Right ventricle myocardium inferior (tissue), 1 donor: ENCODE measurements at regions not wholly inside any gene's neighbourhood (a gene's known extent, or its start where the extent isn't known, plus 50 kb on each side); places are given as distances from the start of the nearest gene placed in this dataset.
"Not testable (repeated sequence)": the region's sequence is repeated elsewhere in the genome, so short reads cannot be mapped to it uniquely, and the experiment has no call there.

Experiments
- ATAC-seq: fragments of 200-7000 bp; cut with Tn5 transposase; one replicate; pipeline ENCODE4 v1.9.1; 2020; ENCODE audit warnings: mild to moderate bottlenecking, moderate library complexity
- DNase-seq: peaks from one replicate; pipeline ENCODE4 v3.0.0; 2021; ENCODE audit errors: missing footprints
- intact Hi-C: fragments of 100-400 bp; cut with DNase I; formaldehyde crosslinking; loops from one replicate; pipeline ENCODE4 v1.11.0; 2022
- donor health status: DM: no; HTN: yes; CAD: no; lungs with severe emphysema.

GRCh38 chr15:35238448-35238847, 153.4 kb upstream of the NANOGP8 start:
- ATAC-seq, DNase-seq, intact Hi-C loops: not testable (repeated sequence)

GRCh38 chr15:35229085-35229484, 144.0 kb upstream of the NANOGP8 start:
- ATAC-seq (no peak), DNase-seq (no peak)
- intact Hi-C loops: no loop called here

DNA sequence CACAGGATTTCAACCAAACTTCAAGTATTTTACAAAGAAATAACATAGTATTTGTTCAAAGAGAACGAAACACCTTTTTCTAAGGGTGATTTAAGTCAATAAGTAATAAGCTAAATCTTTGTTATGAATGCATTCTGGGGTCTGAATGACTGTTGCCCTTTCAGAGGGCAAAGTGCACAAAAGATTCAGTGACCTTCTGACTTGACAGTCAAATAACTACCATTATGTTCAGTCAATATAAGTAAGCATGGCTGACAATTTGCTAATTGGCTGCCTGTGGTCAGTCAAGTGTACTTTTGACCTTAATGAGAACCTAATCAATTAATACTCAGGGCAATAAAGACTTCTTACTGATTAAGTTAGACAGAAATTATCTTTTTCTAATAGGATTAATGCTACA, 133.1 kb upstream of the NANOGP8 start:
- no peak for ATAC-seq
- DNase-seq: no peak
- intact Hi-C loops: no loop called here

GRCh38 chr15:35215093-35215492, 130.0 kb upstream of the NANOGP8 start:
- no peak for DNase-seq
- no peak for ATAC-seq
- intact Hi-C loops: no loop called here

GRCh38 chr15:35211240-35211902, 126.3 kb upstream of the NANOGP8 start:
- DNase-seq (no peak), ATAC-seq (no peak)
- intact Hi-C loops: no loop called here

DNA sequence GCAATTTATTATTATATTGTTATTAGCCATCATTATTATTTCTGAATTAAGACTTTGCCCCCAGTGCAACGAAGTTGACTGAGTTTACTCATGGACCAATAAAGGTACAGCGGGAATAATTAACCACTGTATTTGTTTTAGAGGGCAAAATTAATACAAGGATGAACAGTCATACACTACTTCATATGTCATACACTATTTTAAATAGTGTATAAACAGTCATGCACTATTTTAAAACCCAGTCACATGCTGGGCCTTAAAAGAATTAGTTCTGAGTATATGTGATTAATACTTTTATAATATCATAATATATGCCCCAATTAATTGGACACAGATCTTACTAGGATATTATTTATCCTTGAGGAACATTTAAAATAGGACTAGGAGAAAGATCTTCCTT, 125.3 kb upstream of the NANOGP8 start:
- DNase-seq: no peak
- intact Hi-C loops: no loop called here
- no peak for ATAC-seq

DNA sequence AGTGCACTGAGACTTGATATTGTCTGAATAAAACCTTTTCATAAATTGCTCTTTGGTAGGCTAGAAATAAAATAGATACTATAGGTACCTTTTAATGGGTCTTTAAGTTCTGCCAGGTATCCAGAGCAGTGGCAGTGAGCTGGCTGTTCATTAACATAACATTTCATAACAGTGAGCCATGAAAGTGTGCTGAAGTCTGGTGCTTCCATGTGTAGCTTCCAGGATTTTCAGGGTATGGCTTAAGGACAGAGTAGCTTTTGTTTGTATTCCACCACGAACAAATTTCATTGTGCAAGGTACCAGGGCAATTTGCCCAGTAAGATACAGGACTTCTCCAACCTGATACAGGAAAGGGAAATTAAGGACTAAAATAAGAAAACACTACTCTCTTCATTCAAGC, 124.7 kb upstream of the NANOGP8 start:
- intact Hi-C loops: no loop called here
- DNase-seq (no peak), ATAC-seq (no peak)

DNA sequence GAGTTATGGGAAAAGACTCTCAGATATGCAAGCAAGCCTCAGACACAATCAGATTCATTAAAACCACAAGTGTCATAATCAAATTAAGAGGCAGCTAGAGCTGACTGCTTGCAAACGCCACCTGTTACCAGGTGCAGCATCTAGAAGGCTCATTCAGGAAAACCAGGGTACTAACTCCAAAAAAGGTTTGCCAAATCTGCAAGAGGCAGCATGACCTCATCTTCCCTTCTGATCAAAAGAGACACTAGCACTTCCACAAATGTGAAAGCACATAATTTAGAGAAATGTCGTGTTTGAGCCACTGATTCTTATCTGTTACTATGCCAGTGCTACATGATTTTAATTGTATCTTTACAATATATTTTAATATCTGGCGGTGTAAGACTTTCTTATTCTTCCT, 123.3 kb upstream of the NANOGP8 start:
- ATAC-seq: no peak
- intact Hi-C loops: no loop called here
- no peak for DNase-seq

- DNase-seq (no peak), ATAC-seq (no peak)
- intact Hi-C loops: no loop called here
Observed at GRCh38 chr15:35206060-35206675, 121.1 kb upstream of the NANOGP8 start.

DNA sequence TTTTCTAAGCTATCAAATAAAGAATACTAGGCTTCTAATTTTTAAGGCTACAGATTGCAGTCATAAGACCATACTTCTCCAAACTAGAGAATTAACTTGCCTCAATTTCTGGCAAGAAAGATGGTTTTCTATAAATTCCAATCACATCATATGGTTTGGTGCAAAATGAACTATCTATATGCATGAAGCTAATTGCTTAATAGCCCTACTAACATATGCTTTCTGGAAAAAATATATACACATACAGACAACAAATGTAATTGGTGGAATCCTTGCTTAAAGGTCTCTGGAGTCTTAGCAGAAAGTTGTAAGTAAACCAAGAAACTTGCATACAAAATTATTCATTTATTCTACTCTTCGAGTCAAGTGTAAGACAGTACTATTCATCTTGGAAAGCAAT, 113.1 kb upstream of the NANOGP8 start:
- DNase-seq: no peak
- no peak for ATAC-seq
- intact Hi-C loops: no loop called here

DNA sequence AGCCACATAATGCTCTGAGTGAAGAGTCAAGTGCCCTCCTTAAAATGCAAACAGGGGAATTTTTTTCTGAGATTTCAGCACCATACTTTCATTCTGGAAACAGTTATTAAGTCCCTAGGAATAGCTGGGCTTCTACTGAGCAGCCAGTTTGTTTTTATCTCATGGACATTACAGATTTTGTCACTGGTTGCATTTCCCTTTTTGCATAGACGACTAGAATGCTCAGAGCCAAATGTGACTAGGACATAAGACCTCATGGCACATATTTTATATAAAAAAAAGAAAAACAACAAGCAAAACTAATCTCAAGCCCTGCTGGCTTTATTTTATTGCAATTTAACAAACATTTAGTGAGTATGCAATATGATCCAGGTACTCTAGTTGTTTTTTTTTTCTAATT, 112.7 kb upstream of the NANOGP8 start:
- no peak for DNase-seq
- no peak for ATAC-seq
- intact Hi-C loops: no loop called here

DNA sequence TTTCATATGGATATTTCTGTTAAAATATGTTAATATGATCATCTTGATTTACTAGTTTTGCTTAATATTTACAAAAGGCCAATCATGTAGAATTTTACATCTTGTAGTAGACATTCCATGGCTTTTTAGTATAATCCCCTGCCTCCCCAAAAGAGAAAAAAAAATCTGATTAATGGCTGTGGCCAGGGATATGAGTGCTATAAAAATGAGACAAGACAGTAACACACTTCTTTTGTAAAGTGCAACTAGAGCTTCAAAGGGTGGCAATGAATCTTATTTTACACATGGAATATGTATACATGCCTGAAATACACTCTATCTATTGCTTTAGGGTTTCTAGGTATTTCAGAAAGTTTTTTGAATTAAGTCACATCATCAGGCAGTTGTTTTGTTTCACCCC, 112.2 kb upstream of the NANOGP8 start:
- DNase-seq (no peak), ATAC-seq (no peak)
- intact Hi-C loops: no loop called here

GRCh38 chr15:35196273-35196672, 111.2 kb upstream of the NANOGP8 start:
- DNase-seq (no peak), ATAC-seq (no peak)
- intact Hi-C loops: no loop called here

GRCh38 chr15:35195649-35196048, 110.6 kb upstream of the NANOGP8 start:
- intact Hi-C loops: no loop called here
- no peak for DNase-seq
- ATAC-seq: no peak

DNA sequence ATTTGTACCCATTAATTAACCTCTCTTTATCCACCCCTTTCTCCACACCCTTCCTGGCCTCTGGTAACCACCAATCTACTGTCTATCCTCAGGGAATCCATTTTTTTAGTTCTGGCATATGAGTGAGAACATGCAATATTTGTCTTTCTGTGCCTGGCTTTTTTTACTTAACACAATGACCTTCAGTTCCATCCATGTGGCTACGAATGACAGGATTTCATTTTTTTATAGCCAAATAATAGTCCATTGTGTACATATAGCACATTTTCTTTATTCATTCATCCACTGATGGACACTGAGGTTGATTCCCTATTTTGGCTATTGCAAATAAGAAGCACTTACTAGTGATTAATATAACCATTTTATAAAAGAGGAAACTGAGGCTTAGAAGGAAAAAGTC, 109.9 kb upstream of the NANOGP8 start:
- ATAC-seq (no peak), DNase-seq (no peak)
- intact Hi-C loops: no loop called here

DNA sequence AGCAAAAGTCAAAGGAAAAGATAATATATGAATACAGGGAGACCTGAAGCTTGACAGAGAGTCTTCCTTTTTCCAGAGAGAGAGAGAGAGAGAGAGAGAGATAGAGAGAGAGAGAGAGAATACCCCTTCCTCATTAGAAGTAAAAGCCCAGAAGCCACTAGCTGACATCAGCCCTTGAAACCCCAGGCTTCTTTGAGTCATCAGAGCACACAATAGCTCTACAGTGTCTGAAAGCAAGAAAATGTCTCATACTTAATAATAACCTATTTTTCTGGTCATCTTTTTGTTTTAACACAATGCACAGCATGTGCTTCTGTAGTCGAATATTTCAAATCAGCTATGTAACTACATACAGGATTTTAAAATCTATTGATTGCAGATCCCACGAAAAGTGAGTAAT, 109.2 kb upstream of the NANOGP8 start:
- intact Hi-C loops: no loop called here
- ATAC-seq (no peak), DNase-seq (no peak)

- intact Hi-C loops: no loop called here
- no peak for ATAC-seq
- no peak for DNase-seq
Observed at GRCh38 chr15:35191783-35192182, 106.7 kb upstream of the NANOGP8 start.

DNA sequence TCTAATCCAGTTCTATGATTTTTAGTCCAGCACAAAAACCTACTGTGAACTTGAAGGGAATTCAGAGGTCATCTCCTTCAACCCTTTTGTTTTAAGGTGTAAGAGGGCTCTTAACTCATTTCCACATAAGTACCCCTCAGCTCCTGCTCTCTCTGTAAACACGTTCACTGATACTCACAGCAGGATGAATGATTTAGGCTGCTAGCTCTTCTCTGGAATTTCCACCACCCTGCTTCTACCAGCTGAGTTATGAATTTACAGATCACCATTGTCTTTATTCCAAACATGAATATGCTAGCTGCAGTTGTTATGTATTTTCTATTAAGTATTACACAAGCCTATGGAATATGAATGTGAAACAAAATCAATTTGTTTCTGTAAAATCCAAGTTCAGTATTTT, 101.3 kb upstream of the NANOGP8 start:
- DNase-seq (no peak), ATAC-seq (no peak)
- intact Hi-C loops: no loop called here

DNA sequence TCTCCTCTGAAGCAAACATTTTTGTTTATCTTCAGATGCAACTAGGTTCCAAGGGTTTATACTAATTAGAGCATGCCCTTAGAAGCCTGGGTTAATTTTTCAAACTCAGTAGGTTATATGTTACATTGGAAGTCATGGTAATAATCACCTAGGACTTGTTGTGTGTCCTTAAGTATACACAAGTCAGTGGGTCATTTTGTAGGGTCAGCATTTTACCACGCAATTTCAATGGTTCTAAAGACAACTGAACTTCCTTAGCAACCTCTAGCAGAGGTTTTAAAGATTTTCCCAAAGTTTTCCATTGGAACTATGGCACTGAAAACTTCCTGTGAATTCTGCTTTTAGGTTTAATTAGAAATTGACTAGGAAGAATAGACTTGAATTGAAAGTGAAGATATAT, 99.6 kb upstream of the NANOGP8 start:
- intact Hi-C loops: no loop called here
- ATAC-seq (no peak), DNase-seq (no peak)

DNA sequence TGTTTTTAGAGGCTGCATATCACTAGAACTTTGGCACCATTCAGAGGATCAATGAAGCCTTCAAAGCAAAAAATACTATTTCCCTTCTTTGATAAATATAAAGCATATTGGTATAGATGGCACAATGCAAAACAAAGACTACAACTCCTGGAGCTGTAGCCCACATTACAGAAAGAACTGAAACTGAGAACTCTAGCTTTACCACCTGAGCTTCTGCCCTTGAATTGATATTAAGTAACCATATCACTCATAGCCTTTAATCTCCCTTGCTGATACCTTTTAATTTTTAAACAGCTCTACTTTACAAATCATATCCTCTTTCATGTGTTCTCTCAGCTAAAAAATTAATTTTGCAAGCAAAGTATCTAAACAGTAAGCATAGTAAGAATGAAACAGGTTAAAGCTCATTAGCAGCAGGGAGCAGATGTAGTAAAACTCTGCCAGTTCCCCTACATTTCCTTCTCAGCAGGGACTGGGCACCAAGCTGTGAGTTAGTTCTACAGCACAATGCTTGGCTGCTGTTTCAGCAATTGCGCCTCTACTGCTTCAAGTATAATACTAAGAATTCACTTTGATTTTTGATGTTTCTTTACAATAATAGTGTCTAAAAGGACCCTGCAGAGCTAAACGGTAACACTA, 97.9 kb upstream of the NANOGP8 start:
- DNase-seq (no peak), ATAC-seq (no peak)
- intact Hi-C loops: no loop called here

DNA sequence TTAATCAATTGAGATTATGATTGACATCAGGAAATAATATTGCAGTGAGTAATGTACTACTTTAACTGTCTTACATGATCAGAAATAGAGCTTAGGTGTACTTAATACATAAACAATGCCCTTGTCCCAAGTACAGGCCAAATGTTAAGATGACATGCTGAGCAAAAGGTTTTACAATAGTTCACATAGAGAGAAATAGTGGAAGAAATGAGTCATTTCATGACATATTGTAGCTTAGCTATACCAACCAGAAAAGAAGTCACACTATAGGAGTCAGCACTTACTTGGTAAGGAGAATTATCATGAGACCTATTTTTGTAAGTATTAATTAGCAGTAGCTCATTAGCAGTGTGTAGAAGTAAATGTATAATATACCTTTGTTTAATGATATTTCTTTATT, 96.4 kb upstream of the NANOGP8 start:
- intact Hi-C loops: no loop called here
- no peak for DNase-seq
- no peak for ATAC-seq
